Mesothelial cell of epicardium (in vitro differentiated cells): ENCODE measurements at regions not wholly inside any gene's neighbourhood (a gene's known extent, or its start where the extent isn't known, plus 50 kb on each side); places are given as distances from the start of the nearest gene placed in this dataset.

Source experiments
- DNase-seq, 2 experiments: peaks; one replicate each; pipeline ENCODE4 v3.0.0; 2021; ENCODE audit warnings: low spot score in 2 of 2; ENCODE audit not compliant: unreplicated experiment in 2 of 2
- H3K27ac Mint-ChIP-seq: 2 replicates; pipeline ENCODE4 v1.8.0; 2021; ENCODE audit warnings: mixed read lengths
- H3K27me3 Mint-ChIP-seq: 2 replicates; pipeline ENCODE4 v1.8.0; 2021; ENCODE audit warnings: low read depth, mixed read lengths
- H3K36me3 Mint-ChIP-seq: 2 replicates; pipeline ENCODE4 v1.8.0; 2021; ENCODE audit warnings: mixed read lengths
- H3K4me1 Mint-ChIP-seq: 2 replicates; pipeline ENCODE4 v1.8.0; 2021; ENCODE audit warnings: mixed read lengths
- H3K4me3 Mint-ChIP-seq: 2 replicates; pipeline ENCODE4 v1.8.0; 2021; ENCODE audit warnings: mild to moderate bottlenecking, moderate library complexity, mixed read lengths
- H3K9me3 Mint-ChIP-seq: 2 replicates; pipeline ENCODE4 v1.8.0; 2021; ENCODE audit warnings: mixed read lengths
- TF ChIP-seq, protein P1 (sequence below): fragments of 200-600 bp; sonication (generic); IDR thresholded peaks from one replicate; pipeline ENCODE4 v1.5.0; 2021; ENCODE audit warnings: antibody characterized with exemption; ENCODE audit not compliant: unreplicated experiment

DNA sequence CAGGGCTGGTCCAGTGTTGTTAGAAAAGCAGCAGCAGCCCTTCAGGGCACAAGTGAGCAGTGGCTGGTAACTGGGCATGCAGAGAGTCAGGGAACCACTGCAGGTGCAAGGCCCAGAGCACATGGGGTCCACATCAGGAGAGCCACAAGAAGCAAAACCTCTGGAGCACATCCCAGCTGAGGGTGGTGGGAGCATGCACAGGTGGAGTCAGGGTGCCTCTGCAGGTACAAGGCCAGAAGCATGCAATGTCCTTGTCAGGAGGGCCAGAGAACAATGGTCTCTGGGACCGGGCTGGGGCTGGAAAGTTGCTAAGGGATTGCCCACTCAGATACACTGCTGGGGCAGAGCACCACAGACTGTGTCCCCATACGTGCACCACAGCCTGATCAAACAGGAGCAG lies 226.1 kb upstream of the UBE2E2 start:
- no peak overlapping the region for H3K4me3 Mint-ChIP-seq
- TF ChIP-seq, protein P1, sequence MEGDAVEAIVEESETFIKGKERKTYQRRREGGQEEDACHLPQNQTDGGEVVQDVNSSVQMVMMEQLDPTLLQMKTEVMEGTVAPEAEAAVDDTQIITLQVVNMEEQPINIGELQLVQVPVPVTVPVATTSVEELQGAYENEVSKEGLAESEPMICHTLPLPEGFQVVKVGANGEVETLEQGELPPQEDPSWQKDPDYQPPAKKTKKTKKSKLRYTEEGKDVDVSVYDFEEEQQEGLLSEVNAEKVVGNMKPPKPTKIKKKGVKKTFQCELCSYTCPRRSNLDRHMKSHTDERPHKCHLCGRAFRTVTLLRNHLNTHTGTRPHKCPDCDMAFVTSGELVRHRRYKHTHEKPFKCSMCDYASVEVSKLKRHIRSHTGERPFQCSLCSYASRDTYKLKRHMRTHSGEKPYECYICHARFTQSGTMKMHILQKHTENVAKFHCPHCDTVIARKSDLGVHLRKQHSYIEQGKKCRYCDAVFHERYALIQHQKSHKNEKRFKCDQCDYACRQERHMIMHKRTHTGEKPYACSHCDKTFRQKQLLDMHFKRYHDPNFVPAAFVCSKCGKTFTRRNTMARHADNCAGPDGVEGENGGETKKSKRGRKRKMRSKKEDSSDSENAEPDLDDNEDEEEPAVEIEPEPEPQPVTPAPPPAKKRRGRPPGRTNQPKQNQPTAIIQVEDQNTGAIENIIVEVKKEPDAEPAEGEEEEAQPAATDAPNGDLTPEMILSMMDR, result no peak
- H3K27ac Mint-ChIP-seq, result no peak overlapping the region
- no peaks in the 10 kb centered on the region for H3K36me3 Mint-ChIP-seq
- H3K27me3 Mint-ChIP-seq, result peaks cover 5% of the 10 kb centered on the region
- H3K9me3 Mint-ChIP-seq, result peaks cover 17% of the 10 kb centered on the region
- peaks cover 10% of the 10 kb centered on the region for H3K4me1 Mint-ChIP-seq
- no peak for DNase-seq

DNA sequence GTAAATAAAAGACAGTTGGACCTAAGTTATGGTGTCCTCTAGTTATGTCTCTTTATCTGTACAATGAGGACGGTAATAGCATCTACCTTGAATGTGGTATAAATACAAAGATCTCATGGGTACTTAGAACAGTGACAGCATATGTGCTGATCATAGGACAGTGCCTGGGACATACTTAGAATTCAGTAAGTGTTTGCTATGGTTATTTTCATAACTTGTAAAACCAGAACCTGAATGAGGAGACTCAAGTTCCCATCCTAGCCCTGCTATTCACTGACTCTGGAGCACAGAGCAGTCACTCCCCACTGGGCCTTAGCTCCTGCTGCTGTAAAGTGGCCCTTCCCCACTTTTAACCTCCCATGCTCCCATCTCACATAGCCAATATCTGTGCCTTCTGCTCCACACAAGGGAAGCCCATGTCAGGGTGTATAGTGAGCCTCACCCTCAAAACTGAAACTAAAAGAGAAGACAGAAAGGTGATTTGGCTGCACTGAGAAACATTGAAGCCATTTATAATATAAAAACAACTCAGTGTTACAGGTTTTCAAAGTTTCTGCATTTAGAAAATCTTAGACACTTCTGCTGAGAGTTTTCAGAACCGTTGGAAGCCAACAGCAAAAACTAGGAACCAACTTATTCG lies 225.4 kb upstream of the UBE2E2 start:
- no peak overlapping the region for H3K4me3 Mint-ChIP-seq
- H3K9me3 Mint-ChIP-seq, result peaks cover 17% of the 10 kb centered on the region

DNA sequence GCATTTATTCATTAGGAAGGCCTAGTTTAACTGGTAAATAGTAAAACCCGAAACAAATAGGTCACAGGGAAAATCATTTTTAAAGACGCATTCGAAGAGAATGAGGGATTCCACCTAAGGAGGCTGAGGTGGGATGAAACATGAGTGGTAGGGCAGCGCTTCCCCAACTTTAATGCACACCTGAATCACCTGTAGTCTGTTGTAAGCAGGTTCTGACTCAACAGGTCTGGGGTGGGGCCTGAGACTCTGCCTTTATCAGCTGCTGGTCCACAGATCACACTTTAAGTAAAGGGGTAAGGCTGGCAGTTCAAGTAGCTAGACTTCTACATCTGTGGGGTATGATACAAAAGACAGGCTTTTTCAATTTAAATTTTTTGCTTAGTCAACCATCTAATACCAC lies 223.5 kb upstream of the UBE2E2 start:
- Mint-ChIP-seq H3K4me1 (peaks cover 25% of the 10 kb centered on the region), H3K4me3 (no peak overlapping the region), H3K36me3 (no peaks in the 10 kb centered on the region), H3K27me3 (peaks cover 12% of the 10 kb centered on the region), H3K9me3 (peaks cover 12% of the 10 kb centered on the region), H3K27ac (no peak overlapping the region)
- TF ChIP-seq, protein P1, result no peak
- DNase-seq, result no peak

More for the DNA sequence above, 225.4 kb upstream of the UBE2E2 start:
- Mint-ChIP-seq H3K4me1 (peaks cover 13% of the 10 kb centered on the region), H3K27ac (no peak overlapping the region), H3K36me3 (no peaks in the 10 kb centered on the region), H3K27me3 (peaks cover 5% of the 10 kb centered on the region)
- DNase-seq, result no peak
- TF ChIP-seq, protein P1, result no peak

DNA sequence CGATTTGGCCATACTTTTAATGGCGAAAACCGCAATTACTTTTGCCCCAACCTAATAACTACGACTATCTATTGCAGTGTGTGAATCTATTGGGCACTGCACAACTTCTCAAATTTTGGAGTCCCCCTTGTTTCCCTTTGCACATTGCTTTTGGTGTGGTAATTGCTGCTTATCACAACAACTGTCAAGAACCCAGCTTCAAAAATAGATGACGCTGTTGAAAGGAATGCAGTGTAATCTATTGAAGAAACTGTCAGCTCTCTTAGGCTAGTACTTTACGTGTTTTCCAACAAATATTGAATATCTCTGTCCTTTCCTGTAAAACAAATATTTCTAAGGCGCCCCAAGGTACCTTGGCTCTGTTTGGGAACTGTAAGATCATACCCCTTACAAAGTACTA lies 222.8 kb upstream of the UBE2E2 start:
- Mint-ChIP-seq H3K27ac (no peak overlapping the region), H3K4me1 (peaks cover 25% of the 10 kb centered on the region), H3K9me3 (peaks cover 11% of the 10 kb centered on the region), H3K4me3 (no peak overlapping the region), H3K36me3 (no peaks in the 10 kb centered on the region), H3K27me3 (peaks cover 12% of the 10 kb centered on the region)
- DNase-seq, result no peak
- TF ChIP-seq, protein P1, result no peak

DNA sequence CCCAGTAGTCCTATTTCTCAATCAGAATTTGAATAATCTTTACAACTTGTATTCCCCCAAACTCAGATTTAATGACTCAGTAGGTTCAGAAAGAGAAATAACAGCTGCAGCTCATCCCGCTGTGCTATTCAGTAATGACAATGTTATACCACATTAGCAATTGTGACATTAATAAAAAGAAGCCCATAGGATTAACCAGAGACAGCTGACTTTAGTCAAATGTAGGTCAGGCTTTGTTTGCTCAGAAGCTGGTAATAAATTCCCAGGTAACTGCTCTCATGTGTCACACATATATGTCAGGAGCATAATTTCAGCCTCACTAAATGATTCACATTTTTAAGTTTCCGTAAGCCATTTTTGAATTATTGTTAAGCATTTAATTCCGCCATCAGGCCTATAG lies 222.0 kb upstream of the UBE2E2 start:
- no peak for DNase-seq
- Mint-ChIP-seq H3K27ac (peak overlapping the region; percentile 22), H3K4me3 (no peak overlapping the region)

More for the DNA sequence above, 222.0 kb upstream of the UBE2E2 start:
- Mint-ChIP-seq H3K27me3 (peaks cover 12% of the 10 kb centered on the region), H3K9me3 (peaks cover 15% of the 10 kb centered on the region), H3K4me1 (peaks cover 25% of the 10 kb centered on the region), H3K36me3 (no peaks in the 10 kb centered on the region)
- TF ChIP-seq, protein P1, result no peak
